ENCODE measurements at regions not wholly inside any gene's neighbourhood (a gene's known extent, or its start where the extent isn't known, plus 50 kb on each side); places are given as distances from the start of the nearest gene placed in this dataset.
"Not testable (repeated sequence)": the region's sequence is repeated elsewhere in the genome, so short reads cannot be mapped to it uniquely, and the experiment has no call there.

GRCh38 chr14:53735916-53736315 is 220.7 kb downstream of the BMP4 start:
- no peak for DNase-seq

- DNase-seq: no peak
Observed at GRCh38 chr14:53723221-53723620, 233.4 kb downstream of the BMP4 start.

GRCh38 chr14:53719536-53719935 is 237.1 kb downstream of the BMP4 start:
- DNase-seq: no peak

- no peak for DNase-seq
Observed at GRCh38 chr14:53716578-53716977, 240.0 kb downstream of the BMP4 start.

- DNase-seq: no peak
Observed at GRCh38 chr14:53715193-53715721, 241.4 kb downstream of the BMP4 start.

GRCh38 chr14:53714495-53715192 is 242.0 kb downstream of the BMP4 start:
- DNase-seq: no peak

- not testable (repeated sequence) for DNase-seq
Observed at GRCh38 chr14:53712901-53713300, 243.7 kb downstream of the BMP4 start.

- no peak for DNase-seq
Observed at GRCh38 chr14:53711205-53711604, 245.4 kb downstream of the BMP4 start.

- no peak for DNase-seq
Observed at GRCh38 chr14:53710615-53711014, 246.0 kb downstream of the BMP4 start.

- no peak for DNase-seq
Observed at GRCh38 chr14:53709381-53709780, 247.2 kb downstream of the BMP4 start.

- no peak for DNase-seq
Observed at GRCh38 chr14:53703457-53703856, 253.2 kb downstream of the BMP4 start.

- no peak for DNase-seq
Observed at GRCh38 chr14:53701108-53701875, 255.3 kb downstream of the BMP4 start.

- no peak for DNase-seq
Observed at GRCh38 chr14:53696217-53696965, 260.2 kb downstream of the BMP4 start.

- DNase-seq: no peak
Observed at GRCh38 chr14:53695692-53696214, 260.9 kb downstream of the BMP4 start.

- no peak for DNase-seq
Observed at GRCh38 chr14:53692885-53693284, 263.7 kb downstream of the BMP4 start.

GRCh38 chr14:53692451-53692850 is 264.2 kb downstream of the BMP4 start:
- DNase-seq: no peak

GRCh38 chr14:53683229-53683628 is 273.4 kb downstream of the BMP4 start:
- no peak for DNase-seq

- no peak for DNase-seq
Observed at GRCh38 chr14:53672526-53672925, 284.1 kb downstream of the BMP4 start.

GRCh38 chr14:53670701-53671100 is 285.9 kb downstream of the BMP4 start:
- DNase-seq: no peak

GRCh38 chr14:53668897-53669296 is 287.7 kb downstream of the BMP4 start:
- no peak for DNase-seq

GRCh38 chr14:53663709-53664108 is 292.9 kb downstream of the BMP4 start:
- no peak for DNase-seq

- no peak for DNase-seq
Observed at GRCh38 chr14:53655080-53655785, 301.4 kb downstream of the BMP4 start.

- no peak for DNase-seq
Observed at GRCh38 chr14:53652068-53652467, 304.6 kb downstream of the BMP4 start.
